Effector memory CD4-positive, alpha-beta T cell (primary cell): ENCODE measurements at regions not wholly inside any gene's neighbourhood (a gene's known extent, or its start where the extent isn't known, plus 50 kb on each side); places are given as distances from the start of the nearest gene placed in this dataset.

Experiments used
- DNase-seq, 3 donors: peaks; one replicate each; pipeline ENCODE4 v3.0.0-alpha.2; 2020
- H3K27ac ChIP-seq: 2 replicates; pipeline ENCODE4 v1.7.0; 2013; ENCODE audit warnings: mild to moderate bottlenecking, low read length, moderate library complexity; ENCODE audit not compliant: insufficient read depth, poor library complexity, severe bottlenecking
- H3K27me3 ChIP-seq: replicated peaks from 2 replicates; pipeline ENCODE4 v1.7.0; 2013; ENCODE audit warnings: mild to moderate bottlenecking, low read length; ENCODE audit not compliant: insufficient read depth, control insufficient read depth, poor library complexity, severe bottlenecking
- H3K36me3 ChIP-seq: 2 replicates; pipeline ENCODE4 v1.7.0; 2013; ENCODE audit warnings: mild to moderate bottlenecking, low read length, moderate library complexity; ENCODE audit not compliant: control insufficient read depth, insufficient read depth
- H3K4me1 ChIP-seq: 2 replicates; pipeline ENCODE4 v1.7.0; 2013; ENCODE audit warnings: low read length, mild to moderate bottlenecking; ENCODE audit not compliant: control insufficient read depth, insufficient read depth, poor library complexity, severe bottlenecking
- H3K4me3 ChIP-seq: 2 replicates; pipeline ENCODE4 v1.7.0; 2013; ENCODE audit warnings: low read length, low read depth, mild to moderate bottlenecking; ENCODE audit not compliant: insufficient read depth, poor library complexity, severe bottlenecking
- H3K9me3 ChIP-seq: 2 replicates; pipeline ENCODE4 v1.7.0; 2013; ENCODE audit warnings: mild to moderate bottlenecking, low read length, moderate library complexity; ENCODE audit not compliant: control insufficient read depth

- no peaks in the 10 kb centered on the region for H3K36me3 ChIP-seq
- no peak overlapping the region for H3K4me3 ChIP-seq
- no peak for DNase-seq
- H3K9me3 ChIP-seq, result no peaks in the 10 kb centered on the region
- no peaks in the 10 kb centered on the region for H3K27me3 ChIP-seq
- H3K4me1 ChIP-seq, result no peaks in the 10 kb centered on the region
- H3K27ac ChIP-seq, result no peak overlapping the region
These were observed 145.9 kb upstream of the GNPDA2 start for GRCh38 chr4:44872246-44872645.

- no peak overlapping the region for H3K27ac ChIP-seq
- no peak for DNase-seq
- H3K4me1 ChIP-seq, result no peaks in the 10 kb centered on the region
- H3K9me3 ChIP-seq, result no peaks in the 10 kb centered on the region
- no peaks in the 10 kb centered on the region for H3K36me3 ChIP-seq
- no peaks in the 10 kb centered on the region for H3K27me3 ChIP-seq
- no peak overlapping the region for H3K4me3 ChIP-seq
These were observed 144.8 kb upstream of the GNPDA2 start for GRCh38 chr4:44871133-44871532.

- Histone ChIP-seq H3K36me3 (no peaks in the 10 kb centered on the region), H3K27ac (no peak overlapping the region), H3K4me3 (no peak overlapping the region), H3K27me3 (no peaks in the 10 kb centered on the region), H3K4me1 (no peaks in the 10 kb centered on the region), H3K9me3 (no peaks in the 10 kb centered on the region)
- no peak for DNase-seq
These were observed 143.6 kb upstream of the GNPDA2 start for GRCh38 chr4:44869985-44870384.

GRCh38 chr4:44869222-44869882 is 143.0 kb upstream of the GNPDA2 start:
- Histone ChIP-seq H3K4me1 (no peaks in the 10 kb centered on the region), H3K4me3 (no peak overlapping the region), H3K27ac (no peak overlapping the region), H3K36me3 (no peaks in the 10 kb centered on the region), H3K9me3 (no peaks in the 10 kb centered on the region), H3K27me3 (no peaks in the 10 kb centered on the region)
- DNase-seq, result no peak

GRCh38 chr4:44861756-44862155 is 135.4 kb upstream of the GNPDA2 start:
- H3K36me3 ChIP-seq, result no peaks in the 10 kb centered on the region
- H3K27me3 ChIP-seq, result no peaks in the 10 kb centered on the region
- no peak overlapping the region for H3K4me3 ChIP-seq
- no peaks in the 10 kb centered on the region for H3K9me3 ChIP-seq
- no peaks in the 10 kb centered on the region for H3K4me1 ChIP-seq
- no peak for DNase-seq
- no peak overlapping the region for H3K27ac ChIP-seq

DNA sequence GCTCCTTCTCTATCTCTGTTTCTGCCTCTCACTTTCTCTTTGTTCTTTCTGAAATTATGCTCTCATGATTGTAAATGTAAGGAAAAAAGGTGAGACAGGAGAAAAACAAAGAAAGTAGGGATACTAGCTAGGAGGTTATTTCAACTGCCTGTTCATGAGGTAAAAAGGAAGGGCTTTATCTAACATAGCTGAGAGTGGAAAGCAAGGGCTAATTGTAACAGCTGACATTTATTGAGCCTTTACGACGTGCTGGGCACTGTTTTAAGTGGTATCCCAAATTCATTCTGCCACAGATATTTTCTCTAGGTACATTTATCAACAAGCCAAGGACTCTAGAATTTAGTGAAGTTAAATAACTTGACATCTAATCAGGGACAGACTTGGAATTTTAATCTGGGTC is 133.1 kb upstream of the GNPDA2 start:
- H3K9me3 ChIP-seq, result no peaks in the 10 kb centered on the region
- no peaks in the 10 kb centered on the region for H3K36me3 ChIP-seq
- no peak overlapping the region for H3K4me3 ChIP-seq
- no peaks in the 10 kb centered on the region for H3K27me3 ChIP-seq
- no peak overlapping the region for H3K27ac ChIP-seq
- DNase-seq, result no peak
- no peaks in the 10 kb centered on the region for H3K4me1 ChIP-seq

DNA sequence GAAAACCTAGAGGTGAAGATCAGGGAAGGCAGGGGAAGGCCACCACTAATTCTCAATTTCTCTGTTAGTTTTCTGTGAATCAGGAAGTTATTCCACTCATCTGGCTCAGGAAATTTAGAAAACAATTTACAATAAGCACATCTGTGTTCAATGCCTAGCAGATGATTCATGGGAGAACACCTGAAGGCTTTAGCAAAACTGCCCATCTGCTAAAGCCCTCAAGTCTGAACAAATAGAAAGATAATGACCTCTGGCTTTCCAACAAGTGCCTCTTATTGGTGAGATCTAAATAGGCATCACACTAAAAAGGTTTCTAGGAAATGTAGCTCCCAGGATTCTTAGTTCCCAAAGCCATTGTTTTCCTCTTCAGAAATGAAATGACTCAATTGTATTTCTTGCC is 122.1 kb upstream of the GNPDA2 start:
- no peaks in the 10 kb centered on the region for H3K9me3 ChIP-seq
- H3K4me3 ChIP-seq, result no peak overlapping the region
- no peak overlapping the region for H3K27ac ChIP-seq
- DNase-seq, result no peak
- no peaks in the 10 kb centered on the region for H3K4me1 ChIP-seq
- H3K27me3 ChIP-seq, result no peaks in the 10 kb centered on the region
- no peaks in the 10 kb centered on the region for H3K36me3 ChIP-seq

- H3K4me3 ChIP-seq, result no peak overlapping the region
- no peaks in the 10 kb centered on the region for H3K4me1 ChIP-seq
- no peak for DNase-seq
- H3K36me3 ChIP-seq, result no peaks in the 10 kb centered on the region
- H3K9me3 ChIP-seq, result no peaks in the 10 kb centered on the region
- no peaks in the 10 kb centered on the region for H3K27me3 ChIP-seq
- no peak overlapping the region for H3K27ac ChIP-seq
These were observed 119.6 kb upstream of the GNPDA2 start for GRCh38 chr4:44845993-44846392.

DNA sequence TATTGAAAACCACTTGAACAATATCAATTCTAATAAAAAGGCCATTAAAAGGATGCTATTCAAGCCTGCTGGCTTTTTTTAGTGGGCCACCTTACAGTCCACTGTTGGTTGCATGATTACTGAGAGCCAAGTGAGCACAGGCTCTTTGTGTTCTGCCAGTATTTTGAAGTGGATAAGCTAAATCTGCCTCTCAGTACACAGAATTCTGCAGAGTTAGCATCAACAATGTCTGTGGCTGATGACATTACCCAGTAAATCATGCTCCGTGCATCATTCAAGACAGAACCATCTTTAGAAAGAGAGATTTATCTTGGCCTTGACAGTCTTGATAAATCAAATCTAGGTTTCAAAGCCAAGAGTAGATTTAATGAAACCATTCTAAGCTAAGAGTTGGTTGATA is 119.0 kb upstream of the GNPDA2 start:
- no peaks in the 10 kb centered on the region for H3K9me3 ChIP-seq
- H3K4me1 ChIP-seq, result no peaks in the 10 kb centered on the region
- no peak overlapping the region for H3K4me3 ChIP-seq
- H3K36me3 ChIP-seq, result no peaks in the 10 kb centered on the region
- DNase-seq, result no peak
- H3K27ac ChIP-seq, result no peak overlapping the region
- no peaks in the 10 kb centered on the region for H3K27me3 ChIP-seq

DNA sequence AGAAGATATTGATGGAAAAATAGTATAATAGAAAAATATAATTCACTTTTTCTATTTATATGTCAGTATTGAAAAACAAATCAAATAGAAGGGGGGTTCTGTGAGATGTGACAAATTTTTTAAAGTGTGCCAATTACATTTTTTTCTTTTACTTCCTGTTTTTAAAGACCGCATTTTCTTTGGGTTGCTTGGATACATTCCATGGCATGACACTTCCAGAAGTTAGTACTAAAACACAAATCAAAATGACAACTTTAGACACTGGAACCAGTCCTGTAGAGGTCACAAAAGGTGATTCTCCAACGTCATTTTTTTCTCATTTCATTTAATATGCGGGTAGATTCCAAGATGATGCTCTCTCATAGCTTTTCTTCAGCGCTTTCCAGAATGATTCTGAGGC is 116.2 kb upstream of the GNPDA2 start:
- Histone ChIP-seq H3K4me3 (no peak overlapping the region), H3K27me3 (no peaks in the 10 kb centered on the region), H3K27ac (no peak overlapping the region), H3K9me3 (no peaks in the 10 kb centered on the region), H3K4me1 (no peaks in the 10 kb centered on the region), H3K36me3 (no peaks in the 10 kb centered on the region)
- no peak for DNase-seq
